Adrenal gland (tissue), 5 donors: ENCODE measurements at regions not wholly inside any gene's neighbourhood (a gene's known extent, or its start where the extent isn't known, plus 50 kb on each side); places are given as distances from the start of the nearest gene placed in this dataset.

Source experiments
- POLR2A ChIP-seq, 2 donors: fragments of 450-650 bp; IDR thresholded peaks; one replicate each; pipeline ENCODE4 v1.6.1; 2017; ENCODE audit warnings: antibody characterized with exemption in 2 of 2, mild to moderate bottlenecking in 2 of 2, moderate library complexity in 1 of 2
- TF ChIP-seq, protein P1 (sequence below), 6 experiments: fragments of 450-650 bp in 4 of 6; fragments of 200-600 bp in 2 of 6; sonication (generic) in 1 of 6; IDR thresholded peaks; 1 replicate in 5 of 6; 2 replicates in 1 of 6; pipeline versions ENCODE4 v1.5.1 to v1.8.0; 2016 to 2021; ENCODE audit warnings: antibody characterized with exemption in 6 of 6, mild to moderate bottlenecking in 2 of 6, moderate library complexity in 1 of 6
- donor health status: DM: no; HTN: no; CAD: no.

DNA sequence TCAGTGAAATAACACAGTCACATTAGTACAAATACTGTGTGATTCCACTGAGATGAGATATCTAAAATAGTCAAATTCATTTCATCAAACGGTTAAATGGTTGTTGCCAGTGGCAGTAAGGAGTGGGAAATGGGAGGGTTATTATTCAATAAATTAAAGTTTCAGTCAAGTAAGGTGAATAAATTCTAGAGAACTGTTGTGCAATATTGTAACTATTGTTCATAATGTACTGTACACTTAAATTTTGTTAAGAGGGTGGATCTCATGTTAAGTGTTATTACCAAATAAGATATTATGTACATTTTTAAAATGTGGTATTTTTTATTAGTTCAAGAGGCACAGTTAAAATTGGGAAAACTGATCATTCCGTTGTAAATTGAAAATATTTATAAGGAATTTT is 463.3 kb upstream of the BRINP3 start:
- no peak for TF ChIP-seq POLR2A (IDR thresholded peaks at IDR 0.05)
- TF ChIP-seq, protein P1, sequence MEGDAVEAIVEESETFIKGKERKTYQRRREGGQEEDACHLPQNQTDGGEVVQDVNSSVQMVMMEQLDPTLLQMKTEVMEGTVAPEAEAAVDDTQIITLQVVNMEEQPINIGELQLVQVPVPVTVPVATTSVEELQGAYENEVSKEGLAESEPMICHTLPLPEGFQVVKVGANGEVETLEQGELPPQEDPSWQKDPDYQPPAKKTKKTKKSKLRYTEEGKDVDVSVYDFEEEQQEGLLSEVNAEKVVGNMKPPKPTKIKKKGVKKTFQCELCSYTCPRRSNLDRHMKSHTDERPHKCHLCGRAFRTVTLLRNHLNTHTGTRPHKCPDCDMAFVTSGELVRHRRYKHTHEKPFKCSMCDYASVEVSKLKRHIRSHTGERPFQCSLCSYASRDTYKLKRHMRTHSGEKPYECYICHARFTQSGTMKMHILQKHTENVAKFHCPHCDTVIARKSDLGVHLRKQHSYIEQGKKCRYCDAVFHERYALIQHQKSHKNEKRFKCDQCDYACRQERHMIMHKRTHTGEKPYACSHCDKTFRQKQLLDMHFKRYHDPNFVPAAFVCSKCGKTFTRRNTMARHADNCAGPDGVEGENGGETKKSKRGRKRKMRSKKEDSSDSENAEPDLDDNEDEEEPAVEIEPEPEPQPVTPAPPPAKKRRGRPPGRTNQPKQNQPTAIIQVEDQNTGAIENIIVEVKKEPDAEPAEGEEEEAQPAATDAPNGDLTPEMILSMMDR (IDR thresholded peaks at IDR 0.05): no peak
